GM12878 (cell line): ENCODE measurements at regions not wholly inside any gene's neighbourhood (a gene's known extent, or its start where the extent isn't known, plus 50 kb on each side); places are given as distances from the start of the nearest gene placed in this dataset.

Source experiments
- ATAC-seq: fragments of 200-7000 bp; cut with Tn5 transposase; 3 replicates; pipeline ENCODE4 v1.9.1; 2020; ENCODE audit warnings: mild to moderate bottlenecking, moderate library complexity
- BruUV-seq: library from RNA; stranded (reverse); fragments of 400-500 nt; replicated peaks from 2 replicates; lab custom pipeline; 2021; lab: Mats Ljungman, UMichigan
- CTCF ChIA-PET: fragments of 300-600 bp; sonication (Branson Sonifier 250); formaldehyde crosslinking; extraction: SDS; loops from one replicate; lab custom pipeline; 2021; ENCODE audit warnings: inconsistent platforms; lab: Yijun Ruan, JAX
- POLR2A ChIA-PET: fragments of 350-600 bp; formaldehyde crosslinking; extraction: SDS; loops from one replicate; lab custom pipeline; 2021; ENCODE audit warnings: inconsistent platforms; lab: Charles Lee
- RAD21 ChIA-PET: fragments of 300-600 bp; sonication (Branson Sonifier 250); formaldehyde crosslinking; loops from one replicate; lab custom pipeline; 2023; ENCODE audit warnings: antibody characterized with exemption; ENCODE audit not compliant: unreplicated experiment; lab: Charles Lee
- SMC1A ChIA-PET: fragments of 300-600 bp; sonication (Branson Sonifier 250); formaldehyde crosslinking; loops from one replicate; lab custom pipeline; 2023; ENCODE audit not compliant: unreplicated experiment, uncharacterized antibody; lab: Charles Lee
- DNase-seq: peaks from one replicate; pipeline ENCODE4 v3.0.0-alpha.2; 2011; ENCODE audit warnings: low read depth, low spot score
- FAIRE-seq: peaks from 3 replicates; lab custom pipeline; 2011; peaks lifted over from hg19 to GRCh38; lab: Jason Lieb, UNC
- H2AFZ ChIP-seq: 2 replicates; pipeline ENCODE4 v1.6.0; 2011; ENCODE audit warnings: low read depth, low read length, control low read depth; ENCODE audit not compliant: control insufficient read depth
- H3K27ac ChIP-seq: 2 replicates; pipeline ENCODE4 v1.5.1; 2011; ENCODE audit warnings: control low read depth; ENCODE audit not compliant: control insufficient read depth, insufficient read depth
- H3K27me3 ChIP-seq, 2 experiments: replicated peaks in 1 of 2; 2 replicates each; pipeline versions ENCODE4 v1.6.0 to v1.6.1; 2011; ENCODE audit warnings: low read length in 1 of 2; ENCODE audit not compliant: control insufficient read depth in 2 of 2, insufficient read depth in 2 of 2
- H3K36me3 ChIP-seq, 2 experiments: 2 replicates each; pipeline ENCODE4 v1.5.1; 2011; ENCODE audit warnings: low read length in 1 of 2; ENCODE audit not compliant: control insufficient read depth in 2 of 2, insufficient read depth in 2 of 2
- H3K4me1 ChIP-seq: 2 replicates; pipeline ENCODE4 v1.6.1; 2011; ENCODE audit warnings: mild to moderate bottlenecking, low read length, moderate library complexity, mixed read lengths; ENCODE audit not compliant: control insufficient read depth, insufficient read depth
- H3K4me2 ChIP-seq: 2 replicates; pipeline ENCODE4 v1.6.0; 2011; ENCODE audit warnings: control low read depth; ENCODE audit not compliant: control insufficient read depth, insufficient read depth
- H3K4me3 ChIP-seq: fragments of 200-600 bp; sonication (generic); 2 replicates; pipeline ENCODE4 v1.5.1; 2016
- H3K79me2 ChIP-seq: 2 replicates; pipeline ENCODE4 v1.6.0; 2011; ENCODE audit warnings: low read length; ENCODE audit not compliant: control insufficient read depth, insufficient read depth
- H3K9ac ChIP-seq: 2 replicates; pipeline ENCODE4 v1.8.0; 2011; ENCODE audit warnings: low read length, control low read depth, mixed read lengths; ENCODE audit not compliant: control insufficient read depth, insufficient read depth
- H3K9me3 ChIP-seq: replicated peaks from 3 replicates; pipeline ENCODE4 v1.5.1; 2011; ENCODE audit warnings: mild to moderate bottlenecking, low read length; ENCODE audit not compliant: control insufficient read depth, insufficient read depth
- H4K20me1 ChIP-seq: 2 replicates; pipeline ENCODE4 v1.6.0; 2011; ENCODE audit not compliant: control insufficient read depth, insufficient read depth
- CBX3 ChIP-seq: fragments of 200-600 bp; sonication (generic); IDR thresholded peaks from 2 replicates; pipeline ENCODE4 v1.6.1; 2016; ENCODE audit warnings: low read depth, borderline replicate concordance
- EGR1 ChIP-seq, 2 experiments: IDR thresholded peaks; 1 replicate in 1 of 2; 2 replicates in 1 of 2; pipeline ENCODE4 v1.6.1; 2011 to 2012; ENCODE audit warnings: low read depth in 2 of 2, low read length in 2 of 2, borderline replicate concordance in 1 of 2, mild to moderate bottlenecking in 1 of 2, moderate library complexity in 1 of 2
- NKRF ChIP-seq: fragments of 450-650 bp; conservative IDR thresholded peaks from 2 replicates; pipeline ENCODE4 v1.6.1; 2017; ENCODE audit warnings: mild to moderate bottlenecking, moderate library complexity
- RCOR1 ChIP-seq: conservative IDR thresholded peaks from 2 replicates; pipeline ENCODE4 v1.6.1; 2012; ENCODE audit warnings: low read depth, low read length, improper control_type of control experiment
- SIX5 ChIP-seq: IDR thresholded peaks from 2 replicates; pipeline ENCODE4 v1.6.1; 2011; ENCODE audit warnings: mild to moderate bottlenecking, low read depth, low read length, moderate library complexity; ENCODE audit not compliant: severe bottlenecking
- SMAD5 ChIP-seq: IDR thresholded peaks from 2 replicates; pipeline ENCODE4 v1.6.1; 2016; ENCODE audit warnings: antibody characterized with exemption, low read depth
- STAT1 ChIP-seq: fragments of 450-650 bp; conservative IDR thresholded peaks from 2 replicates; pipeline ENCODE4 v1.6.1; 2014; ENCODE audit warnings: antibody characterized with exemption, mild to moderate bottlenecking
- ZNF207 ChIP-seq: fragments of 450-650 bp; IDR thresholded peaks from 2 replicates; pipeline ENCODE4 v1.6.1; 2014; ENCODE audit warnings: antibody characterized with exemption, mild to moderate bottlenecking, borderline replicate concordance
- in situ Hi-C: fragments of 300-500 bp; cut with MboI; formaldehyde crosslinking; loops from 9 replicates; pipeline ENCODE4 v1.14.3; 2018; ENCODE audit warnings: mixed read lengths
- intact Hi-C: fragments of 100-400 bp; cut with micrococcal nuclease; formaldehyde crosslinking; loops from one replicate; pipeline ENCODE4 v1.14.2; 2022; ENCODE audit not compliant: unreplicated experiment

GRCh38 chr10:78659598-78659967, 409.2 kb upstream of the ZMIZ1 start:
- ChIA-PET POLR2A (no interaction called here), CTCF (interaction anchor here (0.6 to 4.8 kb wide), 4 partner anchors 10 to 802 kb away, joined by 3 to 36 read pairs (median 20); no protein-coding TSS in a partner anchor), SMC1A (interaction anchor here (1.3 to 1.9 kb wide), 2 partner anchors 9 to 535 kb away, joined by 4 to 5 read pairs; no protein-coding TSS in a partner anchor), RAD21 (interaction anchor here (1.0 kb wide), 1 partner anchor 535 kb away, joined by 3 read pairs; no protein-coding TSS in a partner anchor)
- H3K4me2 ChIP-seq = no peak overlapping the region
- no peak for FAIRE-seq
- in situ Hi-C loops (no loop called here), intact Hi-C loops (loop anchor here (5.0 kb wide), 1 partner anchor 612 kb away; no protein-coding TSS in a partner anchor)
- H3K27ac ChIP-seq = no peak overlapping the region
- H3K79me2 ChIP-seq = no peaks in the 10 kb centered on the region
- peaks cover 8% of the 10 kb centered on the region for H3K4me1 ChIP-seq
- no peak overlapping the region for H3K4me3 ChIP-seq
- no peaks in the 10 kb centered on the region for H3K27me3 ChIP-seq
- H3K36me3 ChIP-seq = no peaks in the 10 kb centered on the region
- peaks cover 2% of the 10 kb centered on the region for H3K9me3 ChIP-seq
- H4K20me1 ChIP-seq = no peaks in the 10 kb centered on the region
- no peak for ATAC-seq
- no peak overlapping the region for H2AFZ ChIP-seq
- no peak for DNase-seq
- TF ChIP-seq SIX5 = no peak
- no peak for TF ChIP-seq SMAD5
- no peak for TF ChIP-seq RCOR1
- TF ChIP-seq EGR1 (IDR thresholded peaks at IDR 0.05; ENCODE audit: borderline replicate concordance in 1 of 2, low read depth in 2 of 2, low read length in 2 of 2) = no peak
- no peak for TF ChIP-seq ZNF207
- no peak for TF ChIP-seq CBX3
- no peak for TF ChIP-seq STAT1
- no peak for TF ChIP-seq NKRF
- no TSS peak for BruUV-seq
- no peak overlapping the region for H3K9ac ChIP-seq
